PC-9 (cell line): ENCODE measurements at regions not wholly inside any gene's neighbourhood (a gene's known extent, or its start where the extent isn't known, plus 50 kb on each side); places are given as distances from the start of the nearest gene placed in this dataset.

Experiments
- BruUV-seq: library from RNA; stranded (reverse); fragments of 400-500 nt; replicated peaks from 2 replicates; lab custom pipeline; 2021; lab: Mats Ljungman, UMichigan
- CTCF ChIA-PET: fragments of 300-600 bp; sonication (Branson Sonifier 250); formaldehyde crosslinking; loops from one replicate; lab custom pipeline; 2022; ENCODE audit warnings: antibody characterized with exemption; lab: Charles Lee
- POLR2A ChIA-PET: fragments of 300-600 bp; sonication (Branson Sonifier 250); formaldehyde crosslinking; loops from one replicate; lab custom pipeline; 2022; ENCODE audit warnings: antibody characterized with exemption; ENCODE audit not compliant: unreplicated experiment; lab: Charles Lee
- DNase-seq, 2 experiments: peaks; one replicate each; pipeline versions ENCODE4 v3.0.0 to v3.0.0-alpha.2; 2015 to 2022; ENCODE audit warnings: mixed read lengths in 1 of 2
- H2AFZ ChIP-seq: fragments of 200-600 bp; sonication (generic); 2 replicates; pipeline ENCODE4 v1.8.1; 2017; ENCODE audit warnings: antibody characterized with exemption
- H3F3A ChIP-seq: fragments of 200-600 bp; sonication (generic); 2 replicates; pipeline ENCODE4 v1.8.1; 2017; ENCODE audit warnings: antibody characterized with exemption, mild to moderate bottlenecking, low read depth; ENCODE audit not compliant: insufficient read depth
- H3K27ac ChIP-seq: fragments of 200-600 bp; sonication (generic); 2 replicates; pipeline ENCODE4 v1.6.1; 2016; ENCODE audit warnings: mixed run types
- H3K27me3 ChIP-seq: fragments of 200-600 bp; sonication (generic); 2 replicates; pipeline ENCODE4 v1.6.1; 2016; ENCODE audit warnings: low read depth, mixed run types; ENCODE audit not compliant: insufficient read depth
- H3K36me3 ChIP-seq: fragments of 200-600 bp; sonication (generic); 2 replicates; pipeline ENCODE4 v1.6.1; 2016; ENCODE audit warnings: low read depth, mixed run types
- H3K4me1 ChIP-seq: fragments of 200-600 bp; sonication (generic); replicated peaks from 2 replicates; pipeline ENCODE4 v1.6.1; 2016; ENCODE audit warnings: mixed run types; ENCODE audit not compliant: insufficient read depth
- H3K4me2 ChIP-seq: fragments of 200-600 bp; sonication (generic); 2 replicates; pipeline ENCODE4 v1.6.1; 2017; ENCODE audit warnings: mixed run types
- H3K4me3 ChIP-seq: fragments of 200-600 bp; sonication (generic); 2 replicates; pipeline ENCODE4 v1.6.1; 2016; ENCODE audit warnings: mixed run types
- H3K79me2 ChIP-seq: fragments of 200-600 bp; sonication (generic); 2 replicates; pipeline ENCODE4 v1.6.1; 2017; ENCODE audit warnings: low read depth, mixed run types
- H3K9me2 ChIP-seq: fragments of 200-600 bp; sonication (generic); 2 replicates; pipeline ENCODE4 v1.8.1; 2017; ENCODE audit warnings: mild to moderate bottlenecking; ENCODE audit not compliant: insufficient read depth
- H3K9me3 ChIP-seq: fragments of 200-600 bp; sonication (generic); 2 replicates; pipeline ENCODE4 v1.8.1; 2016; ENCODE audit warnings: low read depth; ENCODE audit not compliant: insufficient read depth
- H4K20me1 ChIP-seq: fragments of 200-600 bp; sonication (generic); 2 replicates; pipeline ENCODE4 v1.8.1; 2017; ENCODE audit not compliant: insufficient read depth
- EZH2 ChIP-seq: fragments of 200-600 bp; sonication (generic); IDR thresholded peaks from 2 replicates; pipeline ENCODE4 v1.8.0; 2017; ENCODE audit warnings: antibody characterized with exemption, low read depth
- intact Hi-C: fragments of 100-400 bp; cut with micrococcal nuclease; formaldehyde crosslinking; loops from one replicate; pipeline ENCODE4 v1.10.0; 2022; ENCODE audit not compliant: unreplicated experiment
- TF ChIP-seq, protein P1 (sequence below): fragments of 200-600 bp; sonication (generic); conservative IDR thresholded peaks from 2 replicates; pipeline ENCODE4 v1.6.1; 2017; ENCODE audit warnings: mixed run types, antibody characterized with exemption, mild to moderate bottlenecking, moderate library complexity

DNA sequence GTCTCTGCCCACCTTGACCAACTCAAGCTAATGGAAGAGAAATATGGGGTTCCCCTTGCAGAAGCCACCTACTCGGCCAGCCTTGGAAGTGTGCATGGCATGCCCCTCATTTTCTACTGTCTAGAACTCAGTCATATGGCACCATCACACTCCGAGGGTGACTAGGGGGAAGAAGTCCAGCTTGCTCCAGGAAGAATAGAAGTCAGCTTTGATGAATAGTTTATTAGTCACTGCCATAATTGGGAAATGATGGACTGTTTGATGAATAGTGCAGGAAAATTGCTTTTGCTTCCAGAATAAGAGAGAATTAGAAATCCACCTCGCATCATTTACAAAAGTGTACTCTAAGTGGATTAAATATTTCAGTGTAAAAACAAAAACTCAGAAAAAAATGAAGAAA lies 1030.6 kb downstream of the VRK1 start:
- CTCF ChIA-PET = no interaction called here
- Histone ChIP-seq H3K79me2 (no peaks in the 10 kb centered on the region), H3K4me1 (no peaks in the 10 kb centered on the region), H2AFZ (no peak overlapping the region), H3K4me3 (no peak overlapping the region), H3K27me3 (0 out of 2 replicates have a peak, but pooled peaks cover 6% of the 10 kb centered on the region), H3K9me3 (no peaks in the 10 kb centered on the region), H3K4me2 (no peak overlapping the region), H3K36me3 (no peaks in the 10 kb centered on the region), H3F3A (no peaks in the 10 kb centered on the region), H3K27ac (no peak overlapping the region), H4K20me1 (no peaks in the 10 kb centered on the region), H3K9me2 (no peaks in the 10 kb centered on the region)
- TF ChIP-seq EZH2 = no peak
- TF ChIP-seq, protein P1, sequence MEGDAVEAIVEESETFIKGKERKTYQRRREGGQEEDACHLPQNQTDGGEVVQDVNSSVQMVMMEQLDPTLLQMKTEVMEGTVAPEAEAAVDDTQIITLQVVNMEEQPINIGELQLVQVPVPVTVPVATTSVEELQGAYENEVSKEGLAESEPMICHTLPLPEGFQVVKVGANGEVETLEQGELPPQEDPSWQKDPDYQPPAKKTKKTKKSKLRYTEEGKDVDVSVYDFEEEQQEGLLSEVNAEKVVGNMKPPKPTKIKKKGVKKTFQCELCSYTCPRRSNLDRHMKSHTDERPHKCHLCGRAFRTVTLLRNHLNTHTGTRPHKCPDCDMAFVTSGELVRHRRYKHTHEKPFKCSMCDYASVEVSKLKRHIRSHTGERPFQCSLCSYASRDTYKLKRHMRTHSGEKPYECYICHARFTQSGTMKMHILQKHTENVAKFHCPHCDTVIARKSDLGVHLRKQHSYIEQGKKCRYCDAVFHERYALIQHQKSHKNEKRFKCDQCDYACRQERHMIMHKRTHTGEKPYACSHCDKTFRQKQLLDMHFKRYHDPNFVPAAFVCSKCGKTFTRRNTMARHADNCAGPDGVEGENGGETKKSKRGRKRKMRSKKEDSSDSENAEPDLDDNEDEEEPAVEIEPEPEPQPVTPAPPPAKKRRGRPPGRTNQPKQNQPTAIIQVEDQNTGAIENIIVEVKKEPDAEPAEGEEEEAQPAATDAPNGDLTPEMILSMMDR = no peak
- intact Hi-C loops = no loop called here
- no peak for DNase-seq
- POLR2A ChIA-PET = no interaction called here
- no TSS peak for BruUV-seq

DNA sequence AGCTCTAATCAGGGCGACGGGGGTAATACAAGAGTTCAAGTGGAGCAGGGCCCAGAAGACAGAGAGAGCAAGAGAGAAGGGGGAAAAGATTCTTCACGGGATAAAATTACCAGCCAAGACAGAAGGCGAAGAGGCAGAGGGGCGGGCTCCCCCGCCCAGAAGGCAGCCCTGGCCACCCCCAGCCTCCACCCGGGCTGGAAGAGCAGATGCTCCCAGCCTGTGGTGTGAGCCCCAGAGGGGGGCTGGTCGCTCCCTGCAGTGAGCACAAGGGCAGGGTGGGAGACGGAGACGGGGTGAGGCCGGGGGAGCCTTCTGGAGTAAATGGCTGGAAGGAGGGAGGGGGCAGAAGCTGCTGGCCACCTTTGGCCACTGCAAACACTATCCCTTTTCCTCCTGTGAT lies 1035.6 kb downstream of the VRK1 start:
- no TSS peak for BruUV-seq
- ChIA-PET POLR2A (no interaction called here), CTCF (no interaction called here)
- Histone ChIP-seq H3K36me3 (no peaks in the 10 kb centered on the region), H3K27ac (no peak overlapping the region), H3K27me3 (peaks cover 12% of the 10 kb centered on the region; the same call in 1 of the 2 replicates), H4K20me1 (no peaks in the 10 kb centered on the region; the same call in 1 of the 2 replicates), H3K9me2 (no peaks in the 10 kb centered on the region), H3K79me2 (no peaks in the 10 kb centered on the region), H2AFZ (no peak overlapping the region), H3K9me3 (no peaks in the 10 kb centered on the region), H3K4me3 (no peak overlapping the region), H3F3A (no peaks in the 10 kb centered on the region), H3K4me1 (no peaks in the 10 kb centered on the region), H3K4me2 (no peak overlapping the region)
- TF ChIP-seq, protein P1 = no peak
- TF ChIP-seq EZH2 = no peak
- DNase-seq = no peak
- intact Hi-C loops = no loop called here

DNA sequence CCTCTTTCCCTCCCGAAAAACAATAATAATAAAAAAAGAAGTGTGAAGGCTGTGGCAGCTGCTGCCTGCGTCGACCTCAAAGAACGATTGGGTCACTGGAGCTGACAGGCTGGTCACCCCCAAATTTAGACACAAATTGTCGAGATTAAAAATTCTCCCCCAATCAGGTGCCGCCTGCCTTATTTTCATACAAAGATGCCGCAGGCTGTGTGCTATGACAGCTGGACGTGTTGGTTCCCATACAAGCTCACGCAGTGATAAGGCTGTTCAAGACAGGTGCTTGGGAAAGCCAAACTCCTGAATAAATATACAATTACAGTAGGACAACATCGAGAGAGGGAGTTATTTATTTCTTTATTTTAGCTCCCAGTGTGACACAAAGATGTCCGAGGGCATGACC lies 1041.8 kb downstream of the VRK1 start:
- no TSS peak for BruUV-seq
- H3K9me2 ChIP-seq = no peaks in the 10 kb centered on the region
- TF ChIP-seq, protein P1 = no peak
- no peak for TF ChIP-seq EZH2
- H3K4me1 ChIP-seq = no peaks in the 10 kb centered on the region
- no peak overlapping the region for H3K27ac ChIP-seq
- peaks cover 22% of the 10 kb centered on the region for H3K27me3 ChIP-seq
- no peak overlapping the region for H3K4me2 ChIP-seq
- intact Hi-C loops = no loop called here
- H3K4me3 ChIP-seq = no peak overlapping the region
- no peak overlapping the region for H2AFZ ChIP-seq
- no peaks in the 10 kb centered on the region; the same call in 1 of the 2 replicates for H4K20me1 ChIP-seq
- H3K79me2 ChIP-seq = no peaks in the 10 kb centered on the region
- ChIA-PET POLR2A (no interaction called here), CTCF (no interaction called here)
- no peak for DNase-seq
- no peaks in the 10 kb centered on the region for H3F3A ChIP-seq
- H3K36me3 ChIP-seq = no peaks in the 10 kb centered on the region
- H3K9me3 ChIP-seq = no peaks in the 10 kb centered on the region
